Calu3 (cell line): ENCODE measurements at regions not wholly inside any gene's neighbourhood (a gene's known extent, or its start where the extent isn't known, plus 50 kb on each side); places are given as distances from the start of the nearest gene placed in this dataset.

ENCODE experiments used
- BruUV-seq: library from RNA; stranded (reverse); fragments of 400-500 nt; replicated peaks from 2 replicates; lab custom pipeline; 2021; lab: Mats Ljungman, UMichigan
- CTCF ChIA-PET: fragments of 300-600 bp; sonication (Branson Sonifier 250); formaldehyde crosslinking; loops from one replicate; lab custom pipeline; 2022; ENCODE audit warnings: antibody characterized with exemption; lab: Charles Lee
- DNase-seq: peaks from one replicate; pipeline ENCODE4 v3.0.0; 2022
- H3K27ac Mint-ChIP-seq: one replicate; pipeline ENCODE4 v1.8.0; 2022; ENCODE audit warnings: mixed read lengths; ENCODE audit not compliant: unreplicated experiment
- H3K27me3 Mint-ChIP-seq: one replicate; pipeline ENCODE4 v1.8.0; 2022; ENCODE audit warnings: mixed read lengths; ENCODE audit not compliant: unreplicated experiment
- H3K36me3 Mint-ChIP-seq: one replicate; pipeline ENCODE4 v1.8.0; 2022; ENCODE audit warnings: mild to moderate bottlenecking, moderate library complexity, mixed read lengths; ENCODE audit not compliant: insufficient read depth, unreplicated experiment
- H3K4me1 Mint-ChIP-seq: one replicate; pipeline ENCODE4 v1.8.0; 2022; ENCODE audit warnings: mild to moderate bottlenecking, low read depth, mixed read lengths; ENCODE audit not compliant: unreplicated experiment
- H3K4me3 Mint-ChIP-seq: one replicate; pipeline ENCODE4 v1.8.0; 2022; ENCODE audit warnings: mild to moderate bottlenecking, low read depth, moderate library complexity, mixed read lengths; ENCODE audit not compliant: unreplicated experiment
- H3K9me3 Mint-ChIP-seq: one replicate; pipeline ENCODE4 v1.8.0; 2022; ENCODE audit warnings: low read depth, mixed read lengths; ENCODE audit not compliant: unreplicated experiment
- CTCF ChIP-seq: fragments of 200-600 bp; IDR thresholded peaks from one replicate; pipeline ENCODE4 v1.8.0; 2022; ENCODE audit warnings: antibody characterized with exemption; ENCODE audit not compliant: unreplicated experiment
- intact Hi-C: fragments of 100-400 bp; cut with micrococcal nuclease; formaldehyde crosslinking; loops from one replicate; pipeline ENCODE4 v1.10.0; 2022; ENCODE audit not compliant: unreplicated experiment

DNA sequence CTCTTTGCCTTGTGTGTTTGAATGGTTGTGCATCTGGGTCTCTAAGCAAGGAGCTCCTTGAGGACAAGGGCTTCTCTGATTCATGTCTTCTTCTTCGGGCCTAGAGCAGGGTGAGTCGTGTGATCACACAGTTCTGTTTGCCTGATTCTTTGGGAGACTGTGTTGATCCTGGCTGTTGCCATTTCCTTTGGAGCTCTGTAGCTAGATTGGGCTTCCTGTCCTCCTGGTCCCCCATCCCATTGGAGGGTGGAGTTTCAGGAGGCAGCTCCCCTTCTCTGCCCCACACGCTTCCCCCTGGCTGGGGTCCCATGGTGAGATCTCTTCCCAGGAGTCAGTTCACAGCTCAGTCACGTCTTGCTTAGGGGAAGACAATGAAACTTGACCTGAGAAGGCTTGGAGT, 92.8 kb downstream of the TRIB2 start:
- no peak for DNase-seq
- no TSS peak for BruUV-seq
- CTCF ChIA-PET = no interaction called here

GRCh38 chr2:12811916-12812315, 95.2 kb downstream of the TRIB2 start:
- no peak overlapping the region for H3K27ac Mint-ChIP-seq
- no TSS peak for BruUV-seq

More for the DNA sequence above, 92.8 kb downstream of the TRIB2 start:
- Mint-ChIP-seq H3K4me1 (no peaks in the 10 kb centered on the region), H3K36me3 (no peaks in the 10 kb centered on the region), H3K27ac (no peak overlapping the region), H3K4me3 (no peak overlapping the region), H3K27me3 (no peaks in the 10 kb centered on the region), H3K9me3 (peaks cover 3% of the 10 kb centered on the region)
- intact Hi-C loops = no loop called here
- no peak for TF ChIP-seq CTCF

GRCh38 chr2:12813166-12813565, 96.4 kb downstream of the TRIB2 start:
- no TSS peak for BruUV-seq
- no peak for DNase-seq

More at GRCh38 chr2:12811916-12812315, 95.2 kb downstream of the TRIB2 start:
- intact Hi-C loops = no loop called here
- no peaks in the 10 kb centered on the region for H3K27me3 Mint-ChIP-seq
- no peaks in the 10 kb centered on the region for H3K36me3 Mint-ChIP-seq
- peaks cover 5% of the 10 kb centered on the region for H3K9me3 Mint-ChIP-seq
- no peaks in the 10 kb centered on the region for H3K4me1 Mint-ChIP-seq
- CTCF ChIA-PET = no interaction called here
- no peak for TF ChIP-seq CTCF
- H3K4me3 Mint-ChIP-seq = no peak overlapping the region
- no peak for DNase-seq

GRCh38 chr2:12816379-12817306, 99.9 kb downstream of the TRIB2 start:
- H3K36me3 Mint-ChIP-seq = no peaks in the 10 kb centered on the region
- H3K27ac Mint-ChIP-seq = no peak overlapping the region
- CTCF ChIA-PET = no interaction called here
- no peak for TF ChIP-seq CTCF
- H3K9me3 Mint-ChIP-seq = peaks cover 8% of the 10 kb centered on the region
- BruUV-seq = no TSS peak
- DNase-seq = no peak
- H3K27me3 Mint-ChIP-seq = no peaks in the 10 kb centered on the region
- intact Hi-C loops = no loop called here
- no peak overlapping the region for H3K4me3 Mint-ChIP-seq
- H3K4me1 Mint-ChIP-seq = no peaks in the 10 kb centered on the region

More at GRCh38 chr2:12813166-12813565, 96.4 kb downstream of the TRIB2 start:
- Mint-ChIP-seq H3K4me1 (no peaks in the 10 kb centered on the region), H3K4me3 (no peak overlapping the region), H3K27ac (no peak overlapping the region), H3K9me3 (peaks cover 9% of the 10 kb centered on the region), H3K27me3 (no peaks in the 10 kb centered on the region), H3K36me3 (no peaks in the 10 kb centered on the region)
- intact Hi-C loops = no loop called here
- CTCF ChIA-PET = no interaction called here
- no peak for TF ChIP-seq CTCF
